ENCODE measurements at regions not wholly inside any gene's neighbourhood (a gene's known extent, or its start where the extent isn't known, plus 50 kb on each side); places are given as distances from the start of the nearest gene placed in this dataset.

DNA sequence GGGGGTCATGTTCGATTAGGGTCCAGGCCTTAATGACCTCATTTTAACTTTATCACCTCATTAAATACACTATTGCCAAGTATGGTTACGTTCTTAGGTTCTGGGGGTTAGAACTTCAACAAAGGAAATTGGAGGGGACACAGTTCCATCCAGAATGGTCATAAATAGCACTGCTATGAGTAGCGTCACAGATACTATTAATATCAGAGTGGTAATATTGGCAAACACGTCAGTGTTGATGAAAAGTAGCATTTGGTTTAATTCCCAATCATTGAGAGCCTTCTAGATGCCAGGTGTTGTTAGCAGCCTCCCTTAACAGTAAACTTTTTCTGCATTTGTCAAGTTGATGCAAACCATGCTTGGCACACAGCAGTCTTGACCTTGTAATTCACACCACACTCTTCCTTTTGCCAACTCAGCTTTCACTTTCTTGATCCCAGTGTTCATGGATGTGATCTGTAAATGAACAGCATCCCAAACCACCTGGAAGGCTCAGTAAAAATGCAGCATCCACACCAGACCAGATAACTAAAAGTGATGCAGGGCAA, 912.5 kb upstream of the TENM3 start:
- Histone ChIP-seq H3K36me3 (no peaks in the 10 kb centered on the region), H3K4me1 (no peaks in the 10 kb centered on the region), H3K27ac (no peak overlapping the region), H3K9me3 (peaks cover 0 to 25% (median 4%) of the 10 kb centered on the region in 8 donors), H3K27me3 (replicated peaks in 1 of 7) (no peaks in the 10 kb centered on the region), H3K4me3 (no peak overlapping the region)
- TF ChIP-seq, protein P1, sequence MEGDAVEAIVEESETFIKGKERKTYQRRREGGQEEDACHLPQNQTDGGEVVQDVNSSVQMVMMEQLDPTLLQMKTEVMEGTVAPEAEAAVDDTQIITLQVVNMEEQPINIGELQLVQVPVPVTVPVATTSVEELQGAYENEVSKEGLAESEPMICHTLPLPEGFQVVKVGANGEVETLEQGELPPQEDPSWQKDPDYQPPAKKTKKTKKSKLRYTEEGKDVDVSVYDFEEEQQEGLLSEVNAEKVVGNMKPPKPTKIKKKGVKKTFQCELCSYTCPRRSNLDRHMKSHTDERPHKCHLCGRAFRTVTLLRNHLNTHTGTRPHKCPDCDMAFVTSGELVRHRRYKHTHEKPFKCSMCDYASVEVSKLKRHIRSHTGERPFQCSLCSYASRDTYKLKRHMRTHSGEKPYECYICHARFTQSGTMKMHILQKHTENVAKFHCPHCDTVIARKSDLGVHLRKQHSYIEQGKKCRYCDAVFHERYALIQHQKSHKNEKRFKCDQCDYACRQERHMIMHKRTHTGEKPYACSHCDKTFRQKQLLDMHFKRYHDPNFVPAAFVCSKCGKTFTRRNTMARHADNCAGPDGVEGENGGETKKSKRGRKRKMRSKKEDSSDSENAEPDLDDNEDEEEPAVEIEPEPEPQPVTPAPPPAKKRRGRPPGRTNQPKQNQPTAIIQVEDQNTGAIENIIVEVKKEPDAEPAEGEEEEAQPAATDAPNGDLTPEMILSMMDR (IDR thresholded peaks at IDR 0.05 in 8 of 11, conservative IDR thresholded peaks at IDR 0.05 in 3 of 11) = no peak
- TF ChIP-seq POLR2A (IDR thresholded peaks at IDR 0.05) (no peak), POLR2AphosphoS5 (IDR thresholded peaks at IDR 0.05) (no peak)
- WGBS, 5 donors = 58 to 69% (median 63%) methylated on average over 4 of the region's 4 CpGs
- DNase-seq = no peak
- intact Hi-C loops (cut with DNase I; ENCODE audit: low total_unique reads) = no loop called here

DNA sequence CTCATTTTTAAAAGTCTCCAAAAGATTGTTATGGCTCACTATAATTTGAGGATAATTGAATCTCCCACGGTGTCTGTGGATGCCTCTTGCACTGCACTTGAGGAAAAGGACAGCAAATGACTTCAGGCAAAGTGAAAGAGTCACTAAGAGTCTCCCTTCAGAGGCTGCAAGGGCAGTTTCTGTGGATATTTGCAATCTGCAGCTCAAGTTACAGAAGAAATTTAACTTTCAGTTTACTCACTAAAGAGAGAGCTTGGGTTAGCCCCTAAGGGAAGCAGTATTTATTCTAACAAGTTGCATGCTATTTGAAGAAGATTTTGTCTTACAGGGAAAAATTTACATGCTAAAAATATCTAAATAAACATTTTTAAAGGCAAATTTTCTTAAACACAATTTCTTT, 912.0 kb upstream of the TENM3 start:
- whole genome bisulfite sequencing, 5 donors = 29 to 65% (median 38%) methylated on average over 1 of the region's 1 CpG
- TF ChIP-seq POLR2A (IDR thresholded peaks at IDR 0.05) (no peak), POLR2AphosphoS5 (IDR thresholded peaks at IDR 0.05) (no peak)
- TF ChIP-seq, protein P1 (IDR thresholded peaks at IDR 0.05 in 8 of 11, conservative IDR thresholded peaks at IDR 0.05 in 3 of 11) = no peak
- Histone ChIP-seq H3K27ac (no peak overlapping the region), H3K27me3 (replicated peaks in 1 of 7) (no peaks in the 10 kb centered on the region), H3K9me3 (peaks cover 0 to 25% (median 4%) of the 10 kb centered on the region in 8 donors), H3K4me3 (no peak overlapping the region), H3K4me1 (no peaks in the 10 kb centered on the region), H3K36me3 (no peaks in the 10 kb centered on the region)
- no peak for DNase-seq
- intact Hi-C loops (cut with DNase I; ENCODE audit: low total_unique reads) = no loop called here

DNA sequence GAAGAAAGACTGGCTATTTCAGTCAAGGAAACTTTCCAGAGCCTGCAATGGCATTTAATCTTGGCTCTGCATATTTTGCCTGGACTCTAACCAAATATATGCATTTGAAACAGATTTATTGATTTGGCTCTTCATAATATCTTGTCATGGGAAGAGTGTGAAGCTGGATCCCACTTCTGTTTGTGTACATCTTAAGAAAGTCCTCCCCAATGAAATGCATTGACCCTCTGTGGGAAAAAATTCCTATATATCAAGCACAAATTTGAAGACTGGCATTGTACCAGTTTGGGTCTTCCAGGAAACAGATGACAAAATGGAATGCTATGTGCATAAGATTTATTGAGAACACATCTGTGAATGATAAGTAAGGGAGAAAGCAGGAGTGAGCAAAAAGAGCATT, 897.3 kb upstream of the TENM3 start:
- H3K4me3 ChIP-seq = no peak overlapping the region
- H3K9me3 ChIP-seq = peaks cover 0 to 3% (median 0%) of the 10 kb centered on the region in 8 donors
- TF ChIP-seq POLR2A (IDR thresholded peaks at IDR 0.05) (no peak), POLR2AphosphoS5 (IDR thresholded peaks at IDR 0.05) (no peak)
- TF ChIP-seq, protein P1 (IDR thresholded peaks at IDR 0.05 in 8 of 11, conservative IDR thresholded peaks at IDR 0.05 in 3 of 11) = no peak
- no peaks in the 10 kb centered on the region for H3K36me3 ChIP-seq
- DNase-seq = no peak
- intact Hi-C loops (cut with DNase I; ENCODE audit: low total_unique reads) = no loop called here
- no peaks in the 10 kb centered on the region for H3K27me3 ChIP-seq (replicated peaks in 1 of 7)
- no peaks in the 10 kb centered on the region for H3K4me1 ChIP-seq
- no peak overlapping the region for H3K27ac ChIP-seq

DNA sequence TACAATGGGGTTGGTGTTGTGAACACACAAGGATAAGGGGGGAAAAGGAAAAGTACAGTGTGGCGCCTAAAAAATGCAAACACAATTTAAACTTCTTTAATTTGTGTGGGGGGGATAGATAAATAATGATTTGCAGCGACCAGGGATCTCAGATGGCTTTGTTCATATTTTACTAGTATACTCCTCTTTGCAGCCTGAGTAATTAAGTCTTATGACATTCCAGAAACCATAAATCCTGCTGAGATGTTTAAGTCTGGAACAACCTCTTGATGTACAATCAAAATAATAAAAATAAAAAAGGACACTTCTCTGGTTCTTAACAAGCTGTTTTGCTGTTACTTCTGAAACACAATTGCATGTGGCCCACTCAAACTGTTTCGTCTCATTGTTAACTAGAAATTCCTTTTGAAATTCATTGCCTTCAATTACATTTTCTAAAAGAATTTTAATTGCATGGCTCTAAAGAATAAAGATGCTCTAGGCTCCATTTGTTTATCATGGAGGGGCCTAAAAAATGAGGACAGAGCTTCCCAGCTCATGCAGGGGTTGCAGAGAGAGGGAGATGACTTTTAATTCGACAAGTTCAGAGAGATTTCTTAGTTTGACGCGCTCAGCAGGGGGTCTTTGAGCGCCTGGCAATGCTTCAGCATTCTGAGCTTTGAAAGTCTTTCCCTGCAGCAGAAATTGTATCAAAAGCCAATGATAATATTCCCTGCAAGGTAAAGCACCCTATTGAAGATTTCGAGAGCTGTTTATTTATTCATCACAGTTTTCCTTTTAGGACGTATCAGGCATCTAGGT, 892.4 kb upstream of the TENM3 start:
- DNase-seq = no peak
- no peaks in the 10 kb centered on the region for H3K36me3 ChIP-seq
- intact Hi-C loops (cut with DNase I; ENCODE audit: low total_unique reads) = no loop called here
- no peak overlapping the region for H3K4me3 ChIP-seq
- H3K4me1 ChIP-seq = no peaks in the 10 kb centered on the region
- TF ChIP-seq, protein P1 (IDR thresholded peaks at IDR 0.05 in 8 of 11, conservative IDR thresholded peaks at IDR 0.05 in 3 of 11) = no peak
- no peak for TF ChIP-seq POLR2A (IDR thresholded peaks at IDR 0.05)
- H3K27me3 ChIP-seq (replicated peaks in 1 of 7) = no peaks in the 10 kb centered on the region
- H3K9me3 ChIP-seq = no peaks in the 10 kb centered on the region
- no peak overlapping the region for H3K27ac ChIP-seq
- 60 to 77% (median 67%) methylated on average over 9 of the region's 9 CpGs for WGBS, 5 donors
